22Rv1 (cell line): ENCODE measurements at regions not wholly inside any gene's neighbourhood (a gene's known extent, or its start where the extent isn't known, plus 50 kb on each side); places are given as distances from the start of the nearest gene placed in this dataset.

Experiments
- H3K27ac ChIP-seq: fragments of 450-650 bp; 2 replicates; pipeline ENCODE4 v1.5.1; 2017
- CTCF ChIP-seq: fragments of 450-650 bp; IDR thresholded peaks from 2 replicates; pipeline ENCODE4 v1.5.1; 2017; ENCODE audit warnings: mild to moderate bottlenecking
- ZFX ChIP-seq: fragments of 450-650 bp; IDR thresholded peaks from 2 replicates; pipeline ENCODE4 v1.6.1; 2017; ENCODE audit warnings: antibody characterized with exemption, borderline replicate concordance

- H3K27ac ChIP-seq = no peak overlapping the region
- TF ChIP-seq ZFX (no peak), CTCF (no peak)
These were observed 151.4 kb upstream of the TSHZ2 start for GRCh38 chr20:52820641-52821292.

GRCh38 chr20:52818491-52818890 is 153.7 kb upstream of the TSHZ2 start:
- TF ChIP-seq CTCF (no peak), ZFX (no peak)
- no peak overlapping the region for H3K27ac ChIP-seq

GRCh38 chr20:52817981-52818380 is 154.2 kb upstream of the TSHZ2 start:
- TF ChIP-seq ZFX = no peak
- H3K27ac ChIP-seq = no peak overlapping the region

GRCh38 chr20:52817511-52817910 is 154.6 kb upstream of the TSHZ2 start:
- TF ChIP-seq CTCF (no peak), ZFX (no peak)
- no peak overlapping the region for H3K27ac ChIP-seq

GRCh38 chr20:52814371-52814770 is 157.8 kb upstream of the TSHZ2 start:
- H3K27ac ChIP-seq = no peak overlapping the region
- TF ChIP-seq ZFX = no peak

- no peak for TF ChIP-seq ZFX
- TF ChIP-seq CTCF = 0 out of 2 replicates have a peak, but pooled peaks have one; percentile 8
- no peak overlapping the region for H3K27ac ChIP-seq
These were observed 159.8 kb upstream of the TSHZ2 start for GRCh38 chr20:52812231-52812847.

- no peak overlapping the region for H3K27ac ChIP-seq
- no peak for TF ChIP-seq ZFX
- no peak for TF ChIP-seq CTCF
These were observed 163.2 kb upstream of the TSHZ2 start for GRCh38 chr20:52809003-52809402.

GRCh38 chr20:52806918-52807317 is 165.2 kb upstream of the TSHZ2 start:
- H3K27ac ChIP-seq = no peak overlapping the region
- no peak for TF ChIP-seq ZFX
- no peak for TF ChIP-seq CTCF
